22Rv1 (cell line): ENCODE measurements at regions not wholly inside any gene's neighbourhood (a gene's known extent, or its start where the extent isn't known, plus 50 kb on each side); places are given as distances from the start of the nearest gene placed in this dataset.

ENCODE experiments used
- H3K27ac ChIP-seq: fragments of 450-650 bp; 2 replicates; pipeline ENCODE4 v1.5.1; 2017
- ZFX ChIP-seq: fragments of 450-650 bp; IDR thresholded peaks from 2 replicates; pipeline ENCODE4 v1.6.1; 2017; ENCODE audit warnings: antibody characterized with exemption, borderline replicate concordance
- TF ChIP-seq, protein P1 (sequence below): fragments of 450-650 bp; IDR thresholded peaks from 2 replicates; pipeline ENCODE4 v1.5.1; 2017; ENCODE audit warnings: mild to moderate bottlenecking

DNA sequence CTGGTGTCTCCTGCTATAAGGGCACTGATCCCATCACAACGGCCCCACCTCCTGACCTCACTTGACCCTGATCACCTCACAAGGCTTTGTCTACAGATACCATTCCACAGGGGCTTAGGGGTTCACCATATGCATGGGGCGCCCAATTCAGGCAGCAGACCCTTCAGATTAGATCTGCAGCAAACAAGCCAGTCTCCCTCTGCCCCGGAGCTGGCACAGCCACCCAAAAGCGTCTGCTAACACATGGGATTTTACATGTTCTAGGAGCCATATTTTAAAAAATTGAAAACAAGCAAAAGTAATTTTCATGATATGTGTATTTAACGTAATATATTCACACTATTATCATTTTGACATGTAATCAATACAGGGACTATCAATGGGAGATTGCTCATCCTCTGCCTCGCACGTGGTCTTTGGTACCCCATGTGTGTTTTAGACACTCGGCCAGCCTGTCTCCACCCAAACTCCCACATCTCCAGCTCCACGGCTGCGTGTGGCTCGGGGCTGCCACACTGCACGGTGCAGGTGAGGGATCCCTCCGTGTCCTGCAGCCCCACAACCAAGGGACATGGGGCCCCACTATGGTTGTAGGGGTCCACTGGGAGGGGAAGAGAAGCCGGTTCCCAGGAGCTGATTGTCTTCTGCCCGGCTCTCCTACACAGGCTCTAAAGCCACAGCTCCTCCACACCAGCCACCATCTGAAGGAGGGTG lies 107.6 kb downstream of the RBFOX3 start:
- H3K27ac ChIP-seq = no peak overlapping the region
- no peak for TF ChIP-seq ZFX
- TF ChIP-seq, protein P1, sequence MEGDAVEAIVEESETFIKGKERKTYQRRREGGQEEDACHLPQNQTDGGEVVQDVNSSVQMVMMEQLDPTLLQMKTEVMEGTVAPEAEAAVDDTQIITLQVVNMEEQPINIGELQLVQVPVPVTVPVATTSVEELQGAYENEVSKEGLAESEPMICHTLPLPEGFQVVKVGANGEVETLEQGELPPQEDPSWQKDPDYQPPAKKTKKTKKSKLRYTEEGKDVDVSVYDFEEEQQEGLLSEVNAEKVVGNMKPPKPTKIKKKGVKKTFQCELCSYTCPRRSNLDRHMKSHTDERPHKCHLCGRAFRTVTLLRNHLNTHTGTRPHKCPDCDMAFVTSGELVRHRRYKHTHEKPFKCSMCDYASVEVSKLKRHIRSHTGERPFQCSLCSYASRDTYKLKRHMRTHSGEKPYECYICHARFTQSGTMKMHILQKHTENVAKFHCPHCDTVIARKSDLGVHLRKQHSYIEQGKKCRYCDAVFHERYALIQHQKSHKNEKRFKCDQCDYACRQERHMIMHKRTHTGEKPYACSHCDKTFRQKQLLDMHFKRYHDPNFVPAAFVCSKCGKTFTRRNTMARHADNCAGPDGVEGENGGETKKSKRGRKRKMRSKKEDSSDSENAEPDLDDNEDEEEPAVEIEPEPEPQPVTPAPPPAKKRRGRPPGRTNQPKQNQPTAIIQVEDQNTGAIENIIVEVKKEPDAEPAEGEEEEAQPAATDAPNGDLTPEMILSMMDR = no peak

DNA sequence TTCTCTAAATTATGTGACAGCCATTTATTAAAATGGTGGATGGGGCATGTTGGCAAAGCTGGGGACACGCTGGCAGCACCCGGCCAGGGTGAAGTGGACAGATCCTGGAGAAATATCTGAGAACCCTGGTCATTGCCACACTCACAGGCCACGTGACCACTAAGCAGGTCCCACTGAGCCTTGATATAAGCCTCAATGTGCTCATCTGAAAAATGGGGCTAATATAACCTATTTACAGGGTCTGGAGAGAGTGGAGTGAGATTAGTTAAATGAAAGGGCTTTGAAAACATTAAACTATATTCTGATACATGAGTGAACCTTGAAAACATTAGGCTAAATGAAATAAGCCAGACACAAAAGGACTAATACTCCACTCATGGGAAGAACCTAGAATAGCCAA lies 108.9 kb downstream of the RBFOX3 start:
- H3K27ac ChIP-seq = no peak overlapping the region
- TF ChIP-seq ZFX = no peak
- TF ChIP-seq, protein P1 = no peak

DNA sequence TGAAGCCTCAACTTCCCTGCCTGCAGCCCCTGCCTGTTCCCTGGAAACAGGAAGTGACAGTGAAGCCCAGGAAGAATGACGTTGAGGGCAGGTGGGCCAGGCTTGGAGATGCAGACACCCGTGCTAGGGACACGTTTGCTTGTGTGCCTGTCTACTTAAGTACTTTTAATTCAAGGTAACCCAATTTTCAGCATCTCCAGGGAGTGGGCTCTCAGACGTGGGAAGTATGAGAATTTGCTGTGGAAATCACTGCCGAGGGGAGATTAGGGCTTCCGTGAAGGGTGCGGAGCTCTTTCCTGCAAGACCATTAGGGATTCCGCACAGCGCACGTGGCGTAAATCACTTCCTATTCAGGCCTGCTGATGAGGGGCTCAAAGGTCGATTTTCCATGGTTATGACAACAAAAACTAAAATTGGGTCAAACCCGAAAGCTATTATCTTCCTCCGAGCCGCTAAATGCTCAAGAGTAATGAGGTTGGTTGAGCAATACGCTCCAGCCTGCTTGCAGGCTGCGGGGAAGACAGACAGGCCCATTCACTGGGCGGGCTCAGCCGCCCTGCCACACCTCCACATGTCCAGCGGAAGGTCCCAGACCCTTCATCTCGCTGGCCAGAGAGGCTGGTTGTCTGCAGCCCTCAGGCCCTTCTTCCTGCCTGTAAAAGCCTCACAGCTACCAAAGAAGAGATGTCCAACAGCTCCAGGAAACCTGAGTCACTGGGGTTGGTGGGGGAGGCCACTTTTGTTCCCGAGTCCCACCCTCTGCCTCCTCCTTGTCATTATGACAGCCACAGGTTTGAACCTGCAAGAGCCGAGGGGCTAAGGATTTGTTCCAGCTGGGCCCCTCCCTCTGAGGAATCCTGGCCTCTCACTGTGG lies 109.9 kb downstream of the RBFOX3 start:
- TF ChIP-seq, protein P1 = no peak
- no peak overlapping the region for H3K27ac ChIP-seq

DNA sequence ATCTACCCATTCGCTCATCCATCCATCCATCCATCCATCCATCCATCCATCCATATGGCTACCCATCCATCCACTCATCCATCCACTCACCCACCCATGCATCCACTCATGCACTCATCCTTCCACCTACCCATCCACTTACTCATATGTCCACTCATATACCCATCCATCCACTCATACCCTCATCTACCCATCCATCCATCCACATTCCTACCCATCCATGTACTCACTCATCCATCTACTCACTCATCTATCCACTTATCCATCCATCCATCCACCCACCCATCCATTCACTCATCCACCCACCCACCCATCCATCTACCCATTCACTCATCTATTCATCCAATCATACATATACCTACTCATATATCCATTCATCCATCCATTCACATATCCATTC lies 112.0 kb downstream of the RBFOX3 start:
- no peak overlapping the region for H3K27ac ChIP-seq
- TF ChIP-seq, protein P1 = no peak
- TF ChIP-seq ZFX = no peak

DNA sequence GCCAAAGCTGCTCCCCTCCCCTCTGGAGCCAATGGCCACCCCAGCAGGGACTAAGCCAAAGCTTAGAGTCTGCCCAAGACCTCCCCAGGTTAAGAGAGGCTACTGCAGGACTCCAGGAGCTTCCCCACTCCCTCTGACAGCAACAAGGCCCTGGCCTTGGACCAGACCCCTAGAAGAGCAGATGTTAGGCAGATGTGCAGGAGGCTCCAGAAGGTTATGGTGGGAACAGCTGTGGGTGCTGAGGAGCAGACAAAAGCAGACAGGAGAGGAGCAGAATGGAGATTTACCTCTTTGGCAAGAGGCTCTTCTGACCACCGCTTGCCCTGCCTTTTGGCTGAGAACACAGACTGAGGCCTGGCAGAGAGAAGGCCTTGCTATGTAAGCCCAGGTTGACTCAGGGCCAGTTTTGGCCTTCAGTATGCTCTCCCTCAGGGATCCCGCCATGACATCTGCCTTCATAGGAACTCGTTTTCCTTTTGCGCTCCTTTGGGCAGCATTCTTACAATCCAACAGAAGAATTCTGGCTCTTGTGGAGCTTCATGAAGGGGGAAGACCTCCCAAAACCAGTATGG lies 113.0 kb downstream of the RBFOX3 start:
- TF ChIP-seq, protein P1 = no peak
- TF ChIP-seq ZFX = no peak

DNA sequence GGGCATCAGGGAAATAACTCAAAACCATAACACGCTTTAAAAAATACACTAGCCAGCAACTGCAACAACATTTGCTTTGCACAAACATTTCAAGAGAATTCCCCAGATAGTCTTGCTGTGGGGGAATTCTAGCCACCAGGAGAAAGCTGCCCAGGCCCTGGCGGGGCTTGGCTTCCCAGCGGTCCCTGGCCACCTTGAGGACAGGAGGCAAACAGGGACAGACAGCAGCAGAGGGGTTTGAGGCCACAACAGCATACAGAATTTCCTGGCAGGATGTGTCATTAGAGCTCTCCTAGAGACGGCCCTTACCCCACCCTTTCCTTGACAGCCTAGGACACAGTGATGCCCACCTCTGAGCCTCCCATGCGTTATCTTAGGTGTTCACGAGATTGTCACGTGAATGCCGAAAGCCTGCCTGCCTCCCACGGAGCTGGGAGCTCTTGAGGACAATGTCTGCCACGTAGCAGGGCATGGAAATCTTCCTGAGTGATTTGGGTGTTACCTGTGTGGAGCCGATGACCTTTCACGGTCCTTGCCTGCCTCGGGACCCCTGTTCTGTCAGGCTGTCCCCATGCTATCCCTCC lies 114.3 kb downstream of the RBFOX3 start:
- TF ChIP-seq, protein P1 = no peak
- TF ChIP-seq ZFX = no peak
- no peak overlapping the region for H3K27ac ChIP-seq

More for the DNA sequence above, 113.0 kb downstream of the RBFOX3 start:
- H3K27ac ChIP-seq = no peak overlapping the region
